ENCODE measurements at regions not wholly inside any gene's neighbourhood (a gene's known extent, or its start where the extent isn't known, plus 50 kb on each side); places are given as distances from the start of the nearest gene placed in this dataset.

DNA sequence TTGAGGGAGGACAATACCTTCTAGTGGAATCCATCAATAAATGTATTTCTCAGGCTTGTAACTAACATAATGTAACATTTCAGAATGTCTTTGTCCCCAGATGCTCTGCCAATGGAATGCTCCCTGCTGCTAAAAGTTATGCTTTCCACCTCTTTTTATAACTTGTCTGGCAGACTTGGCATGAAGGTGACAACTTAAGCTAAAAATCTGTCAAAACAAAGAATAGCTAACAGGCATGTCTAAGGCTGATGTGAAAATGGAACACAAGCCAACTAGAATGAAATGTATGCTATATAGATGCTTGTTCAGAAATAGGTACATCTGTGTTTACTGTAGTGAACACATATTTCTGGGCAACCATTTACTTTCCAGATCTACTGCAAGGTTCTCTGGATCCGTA lies 467.9 kb downstream of the MRPL39 start:
- Histone ChIP-seq H3K9ac (ENCODE audit: control insufficient read depth, extremely low read depth, insufficient read depth, low read length) (no peak overlapping the region), H2AFZ (ENCODE audit: control insufficient read depth, low read length) (no peak overlapping the region), H3K27me3 (ENCODE audit: control insufficient read depth, extremely low read depth, insufficient read depth, low read length) (no peaks in the 10 kb centered on the region), H3K27ac (ENCODE audit: control insufficient read depth, insufficient read depth, low read length) (no peak overlapping the region), H3K4me1 (ENCODE audit: control insufficient read depth, extremely low read depth, insufficient read depth, low read length) (no peaks in the 10 kb centered on the region), H3K79me2 (ENCODE audit: control insufficient read depth, insufficient read depth, low read length) (no peaks in the 10 kb centered on the region), H3K4me3 (ENCODE audit: control insufficient read depth in 2 of 3, extremely low read depth in 1 of 3, insufficient read depth in 2 of 3, low read depth in 1 of 3, low read length in 3 of 3) (no peak overlapping the region), H3K4me2 (ENCODE audit: control insufficient read depth, extremely low read depth, insufficient read depth, low read depth, low read length) (no peak overlapping the region), H4K20me1 (ENCODE audit: control insufficient read depth, extremely low read depth, insufficient read depth, low read length) (no peaks in the 10 kb centered on the region), H3K36me3 (ENCODE audit: control insufficient read depth in 2 of 2, extremely low read depth in 1 of 2, insufficient read depth in 2 of 2, low read length in 2 of 2) (no peaks in the 10 kb centered on the region), H3K9me1 (ENCODE audit: control insufficient read depth, extremely low read depth, insufficient read depth, low read length) (no peaks in the 10 kb centered on the region), H3K9me3 (ENCODE audit: control insufficient read depth, low read depth, low read length) (no peaks in the 10 kb centered on the region)
- TF ChIP-seq, protein P1, sequence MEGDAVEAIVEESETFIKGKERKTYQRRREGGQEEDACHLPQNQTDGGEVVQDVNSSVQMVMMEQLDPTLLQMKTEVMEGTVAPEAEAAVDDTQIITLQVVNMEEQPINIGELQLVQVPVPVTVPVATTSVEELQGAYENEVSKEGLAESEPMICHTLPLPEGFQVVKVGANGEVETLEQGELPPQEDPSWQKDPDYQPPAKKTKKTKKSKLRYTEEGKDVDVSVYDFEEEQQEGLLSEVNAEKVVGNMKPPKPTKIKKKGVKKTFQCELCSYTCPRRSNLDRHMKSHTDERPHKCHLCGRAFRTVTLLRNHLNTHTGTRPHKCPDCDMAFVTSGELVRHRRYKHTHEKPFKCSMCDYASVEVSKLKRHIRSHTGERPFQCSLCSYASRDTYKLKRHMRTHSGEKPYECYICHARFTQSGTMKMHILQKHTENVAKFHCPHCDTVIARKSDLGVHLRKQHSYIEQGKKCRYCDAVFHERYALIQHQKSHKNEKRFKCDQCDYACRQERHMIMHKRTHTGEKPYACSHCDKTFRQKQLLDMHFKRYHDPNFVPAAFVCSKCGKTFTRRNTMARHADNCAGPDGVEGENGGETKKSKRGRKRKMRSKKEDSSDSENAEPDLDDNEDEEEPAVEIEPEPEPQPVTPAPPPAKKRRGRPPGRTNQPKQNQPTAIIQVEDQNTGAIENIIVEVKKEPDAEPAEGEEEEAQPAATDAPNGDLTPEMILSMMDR (optimal IDR thresholded peaks at IDR 0.05 in 1 of 3, IDR thresholded peaks at IDR 0.05 in 1 of 3, conservative IDR thresholded peaks at IDR 0.05 in 1 of 3; ENCODE audit: extremely low read depth in 1 of 3, insufficient read depth in 2 of 3, low read length in 3 of 3), result no peak
- TF ChIP-seq EZH2 (IDR thresholded peaks at IDR 0.05; ENCODE audit: low read length), result no peak
- dilution Hi-C loops (cut with MboI; ENCODE audit: extremely low pct_ligation_motif_present, low sequenced_read_pairs), result no loop called here
- FAIRE-seq (no peak), DNase-seq (ENCODE audit: low read depth, low spot score) (no peak)

DNA sequence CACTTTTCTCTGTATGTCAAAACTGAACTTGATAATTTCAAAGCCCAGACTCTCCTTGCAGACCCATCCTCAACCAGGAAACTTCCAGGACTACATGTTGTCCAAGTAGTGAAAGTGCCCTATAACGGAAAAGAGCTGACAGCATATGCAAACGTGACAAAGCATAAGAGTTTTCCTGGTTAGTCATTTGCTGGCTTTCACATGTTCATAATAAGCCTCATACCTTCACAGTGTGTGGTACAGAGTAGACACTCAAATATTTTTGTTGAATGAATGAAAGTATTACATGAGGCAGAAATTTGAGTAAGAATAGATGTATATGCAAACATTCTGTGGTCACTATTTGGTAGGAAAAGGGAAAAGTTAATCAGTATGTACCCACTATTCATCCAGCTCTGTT lies 473.3 kb downstream of the MRPL39 start:
- DNase-seq (ENCODE audit: low read depth, low spot score) (no peak), FAIRE-seq (no peak)
- Histone ChIP-seq H3K4me2 (ENCODE audit: control insufficient read depth, extremely low read depth, insufficient read depth, low read depth, low read length) (no peak overlapping the region), H3K36me3 (ENCODE audit: control insufficient read depth in 2 of 2, extremely low read depth in 1 of 2, insufficient read depth in 2 of 2, low read length in 2 of 2) (no peaks in the 10 kb centered on the region), H3K9me3 (ENCODE audit: control insufficient read depth, low read depth, low read length) (no peaks in the 10 kb centered on the region), H3K9ac (ENCODE audit: control insufficient read depth, extremely low read depth, insufficient read depth, low read length) (no peak overlapping the region), H3K79me2 (ENCODE audit: control insufficient read depth, insufficient read depth, low read length) (no peaks in the 10 kb centered on the region), H2AFZ (ENCODE audit: control insufficient read depth, low read length) (no peak overlapping the region), H3K4me3 (ENCODE audit: control insufficient read depth in 2 of 3, extremely low read depth in 1 of 3, insufficient read depth in 2 of 3, low read depth in 1 of 3, low read length in 3 of 3) (no peak overlapping the region), H4K20me1 (ENCODE audit: control insufficient read depth, extremely low read depth, insufficient read depth, low read length) (no peaks in the 10 kb centered on the region), H3K27ac (ENCODE audit: control insufficient read depth, insufficient read depth, low read length) (no peak overlapping the region), H3K9me1 (ENCODE audit: control insufficient read depth, extremely low read depth, insufficient read depth, low read length) (no peaks in the 10 kb centered on the region), H3K4me1 (ENCODE audit: control insufficient read depth, extremely low read depth, insufficient read depth, low read length) (no peaks in the 10 kb centered on the region), H3K27me3 (ENCODE audit: control insufficient read depth, extremely low read depth, insufficient read depth, low read length) (no peaks in the 10 kb centered on the region)
- TF ChIP-seq, protein P1 (optimal IDR thresholded peaks at IDR 0.05 in 1 of 3, IDR thresholded peaks at IDR 0.05 in 1 of 3, conservative IDR thresholded peaks at IDR 0.05 in 1 of 3; ENCODE audit: extremely low read depth in 1 of 3, insufficient read depth in 2 of 3, low read length in 3 of 3), result no peak
- no peak for TF ChIP-seq EZH2 (IDR thresholded peaks at IDR 0.05; ENCODE audit: low read length)
- dilution Hi-C loops (cut with MboI; ENCODE audit: extremely low pct_ligation_motif_present, low sequenced_read_pairs), result no loop called here

All from keratinocyte (primary cell).